Natural killer cell (primary cell): ENCODE measurements at regions not wholly inside any gene's neighbourhood (a gene's known extent, or its start where the extent isn't known, plus 50 kb on each side); places are given as distances from the start of the nearest gene placed in this dataset.

Experiments
- ATAC-seq, 3 donors: fragments of 150-1000 bp in 2 of 3; fragments of 200-7000 bp in 1 of 3; cut with Tn5 transposase; 1 replicate in 1 of 3; 2 replicates in 2 of 3; pipeline ENCODE4 v1.10.0; 2021; ENCODE audit warnings: mild to moderate bottlenecking in 2 of 3, moderate library complexity in 2 of 3
- DNase-seq, 2 donors: peaks; one replicate each; pipeline versions ENCODE4 v3.0.0 to v3.0.0-alpha.2; 2013 to 2021; ENCODE audit warnings: mixed read lengths in 1 of 2
- H3K27ac ChIP-seq: one replicate; pipeline ENCODE4 v1.5.1; 2013; ENCODE audit warnings: mild to moderate bottlenecking, low read length
- H3K27me3 ChIP-seq: one replicate; pipeline ENCODE4 v1.6.1; 2013; ENCODE audit warnings: low read length; ENCODE audit not compliant: control insufficient read depth, insufficient read depth
- H3K36me3 ChIP-seq: one replicate; pipeline ENCODE4 v1.6.1; 2013; ENCODE audit warnings: low read length; ENCODE audit not compliant: control insufficient read depth, insufficient read depth
- H3K4me1 ChIP-seq: one replicate; pipeline ENCODE4 v1.6.1; 2013; ENCODE audit warnings: low read length; ENCODE audit not compliant: control insufficient read depth, insufficient read depth
- H3K4me3 ChIP-seq: one replicate; pipeline ENCODE4 v1.5.1; 2013; ENCODE audit warnings: low read length
- H3K9me3 ChIP-seq: one replicate; pipeline ENCODE4 v1.6.1; 2013; ENCODE audit warnings: low read length; ENCODE audit not compliant: control insufficient read depth, insufficient read depth
- H3K27ac Mint-ChIP-seq, 2 donors: one replicate each; pipeline ENCODE4 v1.8.0; 2022; ENCODE audit warnings: mild to moderate bottlenecking in 2 of 2, mixed read lengths in 2 of 2, moderate library complexity in 1 of 2
- H3K27me3 Mint-ChIP-seq, 2 donors: one replicate each; pipeline ENCODE4 v1.8.0; 2022; ENCODE audit warnings: low read depth in 2 of 2, mixed read lengths in 2 of 2
- H3K36me3 Mint-ChIP-seq: one replicate; pipeline ENCODE4 v1.8.0; 2022; ENCODE audit warnings: mixed read lengths
- H3K4me1 Mint-ChIP-seq, 2 donors: one replicate each; pipeline ENCODE4 v1.8.0; 2022; ENCODE audit warnings: mixed read lengths in 2 of 2
- H3K4me3 Mint-ChIP-seq: one replicate; pipeline ENCODE4 v1.8.0; 2022; ENCODE audit warnings: mild to moderate bottlenecking, moderate library complexity, mixed read lengths
- H3K9me3 Mint-ChIP-seq, 2 donors: one replicate each; pipeline ENCODE4 v1.8.0; 2022; ENCODE audit warnings: mixed read lengths in 2 of 2
- WGBS: methylation state at CpG from one replicate; pipeline ENCODE4 v1.1.7; 2013; ENCODE audit warnings: missing lambda C conversion rate; ENCODE audit not compliant: insufficient coverage; 5-methylcytosine and 5-hydroxymethylcytosine counted together
- intact Hi-C: fragments of 100-400 bp; cut with micrococcal nuclease; formaldehyde crosslinking; loops from one replicate; pipeline ENCODE4 v1.14.2; 2022
- TF ChIP-seq, protein P1 (sequence below): fragments of 200-600 bp; IDR thresholded peaks from one replicate; pipeline ENCODE4 v1.8.0; 2022; ENCODE audit warnings: antibody characterized with exemption

GRCh38 chr4:126593626-126594025, 1039.1 kb upstream of the INTU start:
- ATAC-seq = no peak
- WGBS = 71% methylated on average over 1 of the region's 2 CpGs
- TF ChIP-seq, protein P1, sequence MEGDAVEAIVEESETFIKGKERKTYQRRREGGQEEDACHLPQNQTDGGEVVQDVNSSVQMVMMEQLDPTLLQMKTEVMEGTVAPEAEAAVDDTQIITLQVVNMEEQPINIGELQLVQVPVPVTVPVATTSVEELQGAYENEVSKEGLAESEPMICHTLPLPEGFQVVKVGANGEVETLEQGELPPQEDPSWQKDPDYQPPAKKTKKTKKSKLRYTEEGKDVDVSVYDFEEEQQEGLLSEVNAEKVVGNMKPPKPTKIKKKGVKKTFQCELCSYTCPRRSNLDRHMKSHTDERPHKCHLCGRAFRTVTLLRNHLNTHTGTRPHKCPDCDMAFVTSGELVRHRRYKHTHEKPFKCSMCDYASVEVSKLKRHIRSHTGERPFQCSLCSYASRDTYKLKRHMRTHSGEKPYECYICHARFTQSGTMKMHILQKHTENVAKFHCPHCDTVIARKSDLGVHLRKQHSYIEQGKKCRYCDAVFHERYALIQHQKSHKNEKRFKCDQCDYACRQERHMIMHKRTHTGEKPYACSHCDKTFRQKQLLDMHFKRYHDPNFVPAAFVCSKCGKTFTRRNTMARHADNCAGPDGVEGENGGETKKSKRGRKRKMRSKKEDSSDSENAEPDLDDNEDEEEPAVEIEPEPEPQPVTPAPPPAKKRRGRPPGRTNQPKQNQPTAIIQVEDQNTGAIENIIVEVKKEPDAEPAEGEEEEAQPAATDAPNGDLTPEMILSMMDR = no peak
- Mint-ChIP-seq H3K4me3 (no peak overlapping the region), H3K36me3 (no peaks in the 10 kb centered on the region), H3K9me3 (peaks cover 6 to 14% of the 10 kb centered on the region in 2 donors), H3K27me3 (no peaks in the 10 kb centered on the region), H3K27ac (no peak overlapping the region), H3K4me1 (no peaks in the 10 kb centered on the region)
- no peak for DNase-seq
- Histone ChIP-seq H3K27ac (no peak overlapping the region), H3K27me3 (no peaks in the 10 kb centered on the region), H3K36me3 (no peaks in the 10 kb centered on the region), H3K4me3 (no peak overlapping the region), H3K4me1 (no peaks in the 10 kb centered on the region), H3K9me3 (no peaks in the 10 kb centered on the region)
- intact Hi-C loops = no loop called here

DNA sequence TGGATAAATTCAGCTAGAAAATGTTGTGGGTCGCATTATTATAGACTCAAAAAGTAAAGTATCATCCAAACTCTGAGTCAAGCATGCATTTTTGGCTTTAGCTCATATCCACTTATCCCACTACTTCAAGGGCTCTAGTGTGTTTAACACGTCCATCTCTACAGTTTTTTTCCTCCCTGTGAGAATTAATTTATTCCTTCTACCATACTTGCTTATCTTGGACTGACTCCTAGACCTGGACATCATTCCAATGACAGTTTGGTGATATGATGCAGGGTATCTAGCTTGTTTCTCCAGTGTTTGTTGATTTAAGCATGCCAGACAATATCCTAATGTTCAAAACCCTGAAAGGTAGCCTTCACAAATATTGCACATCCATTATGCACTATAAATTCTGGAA, 1037.1 kb upstream of the INTU start:
- Histone ChIP-seq H3K36me3 (no peaks in the 10 kb centered on the region), H3K27ac (no peak overlapping the region), H3K9me3 (no peaks in the 10 kb centered on the region), H3K4me3 (no peak overlapping the region), H3K4me1 (no peaks in the 10 kb centered on the region), H3K27me3 (no peaks in the 10 kb centered on the region)
- Mint-ChIP-seq H3K4me1 (no peaks in the 10 kb centered on the region), H3K27me3 (no peaks in the 10 kb centered on the region), H3K27ac (no peak overlapping the region), H3K4me3 (no peak overlapping the region), H3K36me3 (no peaks in the 10 kb centered on the region), H3K9me3 (peaks cover 3 to 10% of the 10 kb centered on the region in 2 donors)
- TF ChIP-seq, protein P1 = no peak
- 65% methylated on average over 2 of the region's 2 CpGs for WGBS
- intact Hi-C loops = no loop called here
- ATAC-seq = no peak
- no peak for DNase-seq

DNA sequence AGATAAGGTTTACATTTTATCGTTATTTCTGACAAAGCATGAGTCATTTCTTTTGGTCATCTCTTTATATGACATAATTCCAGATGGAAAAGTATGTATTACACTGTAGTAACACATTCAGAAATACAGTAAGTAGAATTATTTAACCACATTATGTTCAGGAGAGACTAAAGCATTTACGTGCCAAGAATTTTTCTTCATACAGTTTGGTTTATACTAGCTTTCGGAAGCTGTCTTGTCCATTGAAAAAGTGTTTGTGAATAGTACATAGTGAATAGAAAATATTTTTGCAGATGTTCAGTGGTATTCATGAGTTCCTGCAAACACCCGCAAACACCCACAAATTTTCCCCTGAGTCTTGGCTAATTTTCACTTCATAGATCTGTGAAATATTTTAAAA, 1033.0 kb upstream of the INTU start:
- Histone ChIP-seq H3K9me3 (no peaks in the 10 kb centered on the region), H3K4me3 (no peak overlapping the region), H3K36me3 (no peaks in the 10 kb centered on the region), H3K4me1 (no peaks in the 10 kb centered on the region), H3K27ac (no peak overlapping the region), H3K27me3 (no peaks in the 10 kb centered on the region)
- H3K36me3 Mint-ChIP-seq = no peaks in the 10 kb centered on the region
- peaks cover 6% of the 10 kb centered on the region in 2 donors for H3K9me3 Mint-ChIP-seq
- DNase-seq (no peak), ATAC-seq (no peak)
- intact Hi-C loops = no loop called here
- no peaks in the 10 kb centered on the region for H3K27me3 Mint-ChIP-seq
- H3K27ac Mint-ChIP-seq = no peak overlapping the region
- no peaks in the 10 kb centered on the region for H3K4me1 Mint-ChIP-seq
- no peak overlapping the region for H3K4me3 Mint-ChIP-seq
- TF ChIP-seq, protein P1 = no peak
- 89% methylated on average over 2 of the region's 4 CpGs for WGBS

DNA sequence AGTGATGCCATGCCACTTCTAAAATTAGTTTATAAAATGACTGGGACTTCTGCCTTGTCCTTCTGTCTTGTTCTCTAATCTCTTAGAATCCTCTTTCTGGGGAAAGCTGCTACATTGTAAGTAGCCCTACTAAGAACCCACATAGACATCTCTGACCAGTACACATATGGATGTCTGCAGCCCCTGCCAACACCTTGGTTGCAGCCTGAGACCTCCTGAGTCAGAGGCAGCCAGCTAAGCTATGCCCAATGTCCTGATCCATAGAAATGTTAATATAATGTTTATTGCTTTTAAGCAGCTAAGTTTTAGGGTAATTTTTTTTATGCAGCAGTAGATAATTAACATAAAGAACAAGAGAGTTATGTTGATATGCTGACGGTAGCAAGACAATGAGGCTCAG, 1029.5 kb upstream of the INTU start:
- Histone ChIP-seq H3K36me3 (no peaks in the 10 kb centered on the region), H3K4me1 (no peaks in the 10 kb centered on the region), H3K27me3 (no peaks in the 10 kb centered on the region), H3K9me3 (no peaks in the 10 kb centered on the region), H3K4me3 (no peak overlapping the region), H3K27ac (no peak overlapping the region)
- no peaks in the 10 kb centered on the region for H3K27me3 Mint-ChIP-seq
- TF ChIP-seq, protein P1 = no peak
- intact Hi-C loops = no loop called here
- DNase-seq (no peak), ATAC-seq (no peak)
- H3K36me3 Mint-ChIP-seq = no peaks in the 10 kb centered on the region
- H3K4me3 Mint-ChIP-seq = no peak overlapping the region
- no peaks in the 10 kb centered on the region for H3K4me1 Mint-ChIP-seq
- H3K27ac Mint-ChIP-seq = no peak overlapping the region
- peaks cover 2 to 5% of the 10 kb centered on the region in 2 donors for H3K9me3 Mint-ChIP-seq
- whole genome bisulfite sequencing = 89% methylated on average over 1 of the region's 1 CpG
